H9 (cell line): ENCODE measurements at regions not wholly inside any gene's neighbourhood (a gene's known extent, or its start where the extent isn't known, plus 50 kb on each side); places are given as distances from the start of the nearest gene placed in this dataset.

Experiments used
- DNase-seq: peaks from one replicate; pipeline ENCODE4 v3.0.0-alpha.2; 2017
- H2AFZ ChIP-seq: one replicate; pipeline ENCODE4 v1.6.1; 2013; ENCODE audit warnings: mild to moderate bottlenecking, low read length, control low read depth, moderate library complexity
- H2AK5ac ChIP-seq: 2 replicates; pipeline ENCODE4 v1.6.1; 2013; ENCODE audit warnings: low read length, control low read depth, mixed read lengths; ENCODE audit not compliant: insufficient read length
- H2BK120ac ChIP-seq: one replicate; pipeline ENCODE4 v1.6.1; 2013; ENCODE audit warnings: low read depth, mild to moderate bottlenecking, low read length, control low read depth, inconsistent platforms; ENCODE audit not compliant: poor library complexity, severe bottlenecking
- H2BK12ac ChIP-seq: 2 replicates; pipeline ENCODE4 v1.6.1; 2013; ENCODE audit warnings: low read length, control low read depth, mixed read lengths, low read depth; ENCODE audit not compliant: insufficient read length
- H2BK15ac ChIP-seq: 2 replicates; pipeline ENCODE4 v1.6.1; 2013; ENCODE audit warnings: low read depth, low read length, control low read depth
- H2BK20ac ChIP-seq: one replicate; pipeline ENCODE4 v1.6.1; 2013; ENCODE audit warnings: low read depth, mild to moderate bottlenecking, low read length, control low read depth, inconsistent platforms; ENCODE audit not compliant: poor library complexity, severe bottlenecking
- H2BK5ac ChIP-seq: 2 replicates; pipeline ENCODE4 v1.6.1; 2013; ENCODE audit warnings: low read length, control low read depth, mixed read lengths; ENCODE audit not compliant: insufficient read length
- H3K14ac ChIP-seq: 2 replicates; pipeline ENCODE4 v1.6.1; 2013; ENCODE audit warnings: low read length, control low read depth; ENCODE audit not compliant: insufficient read depth
- H3K18ac ChIP-seq: 2 replicates; pipeline ENCODE4 v1.6.1; 2013; ENCODE audit warnings: low read depth, mild to moderate bottlenecking, mixed read lengths, low read length, control low read depth; ENCODE audit not compliant: insufficient read length
- H3K23ac ChIP-seq: 2 replicates; pipeline ENCODE4 v1.6.1; 2013; ENCODE audit warnings: low read length, control low read depth, mixed read lengths, low read depth; ENCODE audit not compliant: insufficient read length
- H3K23me2 ChIP-seq: 2 replicates; pipeline ENCODE4 v1.6.1; 2013; ENCODE audit warnings: low read depth, mild to moderate bottlenecking, mixed read lengths, low read length, control low read depth; ENCODE audit not compliant: insufficient read length, poor library complexity, severe bottlenecking
- H3K27ac ChIP-seq: 2 replicates; pipeline ENCODE4 v1.5.1; 2013; ENCODE audit warnings: low read length, control low read depth, mixed read lengths, low read depth; ENCODE audit not compliant: insufficient read length
- H3K27me3 ChIP-seq: 2 replicates; pipeline ENCODE4 v1.6.1; 2013; ENCODE audit warnings: low read length, control low read depth, inconsistent platforms; ENCODE audit not compliant: insufficient read depth
- H3K4ac ChIP-seq: 2 replicates; pipeline ENCODE4 v1.6.1; 2013; ENCODE audit warnings: low read depth, mild to moderate bottlenecking, control low read depth, inconsistent platforms, low read length, moderate library complexity
- H3K4me1 ChIP-seq: 2 replicates; pipeline ENCODE4 v1.6.1; 2013; ENCODE audit warnings: low read length, control low read depth, inconsistent platforms; ENCODE audit not compliant: insufficient read depth
- H3K4me2 ChIP-seq: 2 replicates; pipeline ENCODE4 v1.6.1; 2013; ENCODE audit warnings: low read length, control low read depth, mixed read lengths; ENCODE audit not compliant: insufficient read length, insufficient read depth
- H3K56ac ChIP-seq: 2 replicates; pipeline ENCODE4 v1.6.1; 2013; ENCODE audit warnings: low read depth, mild to moderate bottlenecking, mixed read lengths, low read length, control low read depth; ENCODE audit not compliant: insufficient read length
- H3K79me1 ChIP-seq: 2 replicates; pipeline ENCODE4 v1.6.1; 2013; ENCODE audit warnings: low read depth, mild to moderate bottlenecking, moderate library complexity, low read length, control low read depth, inconsistent platforms; ENCODE audit not compliant: insufficient read depth, poor library complexity, severe bottlenecking
- H3K79me2 ChIP-seq: 2 replicates; pipeline ENCODE4 v1.6.1; 2013; ENCODE audit warnings: low read length, control low read depth, inconsistent platforms; ENCODE audit not compliant: insufficient read depth
- H3K9ac ChIP-seq: 2 replicates; pipeline ENCODE4 v1.6.1; 2013; ENCODE audit warnings: low read length, control low read depth, mixed read lengths; ENCODE audit not compliant: insufficient read length; ENCODE audit errors: extremely low read depth
- H3K9me3 ChIP-seq: one replicate; pipeline ENCODE4 v1.6.1; 2013; ENCODE audit warnings: low read depth, low read length, inconsistent platforms; ENCODE audit not compliant: control insufficient read depth
- H3T11ph ChIP-seq: one replicate; pipeline ENCODE4 v1.6.1; 2013; ENCODE audit warnings: mild to moderate bottlenecking, low read length, control low read depth, inconsistent platforms
- H4K20me1 ChIP-seq: one replicate; pipeline ENCODE4 v1.6.1; 2013; ENCODE audit not compliant: control insufficient read depth, insufficient read length, insufficient read depth
- H4K5ac ChIP-seq: 2 replicates; pipeline ENCODE4 v1.6.1; 2013; ENCODE audit warnings: low read depth, mild to moderate bottlenecking, mixed read lengths, low read length, control low read depth; ENCODE audit not compliant: insufficient read length
- H4K8ac ChIP-seq: replicated peaks from 2 replicates; pipeline ENCODE4 v1.6.1; 2013; ENCODE audit warnings: low read length, control low read depth, mixed read lengths, low read depth; ENCODE audit not compliant: insufficient read length
- H4K91ac ChIP-seq: 2 replicates; pipeline ENCODE4 v1.6.1; 2013; ENCODE audit warnings: low read depth, mild to moderate bottlenecking, moderate library complexity, mixed read lengths, low read length, control low read depth; ENCODE audit not compliant: insufficient read length
- H3K27ac Mint-ChIP-seq, 3 experiments: 2 replicates in 2 of 3; 3 replicates in 1 of 3; pipeline ENCODE4 v1.8.0; 2020 to 2021; ENCODE audit warnings: mixed read lengths in 3 of 3, mild to moderate bottlenecking in 1 of 3, moderate library complexity in 1 of 3
- H3K27me3 Mint-ChIP-seq: 2 replicates; pipeline ENCODE4 v1.8.0; 2021; ENCODE audit warnings: low read depth, mild to moderate bottlenecking, moderate library complexity, mixed read lengths
- H3K36me3 Mint-ChIP-seq, 3 experiments: 2 replicates in 2 of 3; 3 replicates in 1 of 3; pipeline ENCODE4 v1.8.0; 2020 to 2021; ENCODE audit warnings: low read depth in 3 of 3, mixed read lengths in 3 of 3; ENCODE audit not compliant: insufficient read depth in 1 of 3
- H3K4me1 Mint-ChIP-seq, 2 experiments: 2 replicates each; pipeline ENCODE4 v1.8.0; 2020; ENCODE audit warnings: mixed read lengths in 2 of 2
- H3K4me3 Mint-ChIP-seq, 2 experiments: 2 replicates in 1 of 2; 3 replicates in 1 of 2; pipeline ENCODE4 v1.8.0; 2020 to 2021; ENCODE audit warnings: mild to moderate bottlenecking in 2 of 2, mixed read lengths in 2 of 2, moderate library complexity in 1 of 2
- H3K9me3 Mint-ChIP-seq, 2 experiments: 2 replicates in 1 of 2; 3 replicates in 1 of 2; pipeline ENCODE4 v1.8.0; 2020; ENCODE audit warnings: mild to moderate bottlenecking in 2 of 2, mixed read lengths in 2 of 2, moderate library complexity in 1 of 2
- WGBS: extraction: QIAGEN DNeasy Blood & Tissue Kit; methylation state at CpG from one replicate; pipeline ENCODE4 v1.1.7; 2013; ENCODE audit warnings: missing lambda C conversion rate, low lambda C conversion rate, mixed read lengths; ENCODE audit not compliant: insufficient read length; ENCODE audit errors: extremely low coverage; 5-methylcytosine and 5-hydroxymethylcytosine counted together
- TF ChIP-seq, protein P1 (sequence below): fragments of 200-600 bp; sonication (generic); conservative IDR thresholded peaks from 3 replicates; pipeline ENCODE4 v1.8.0; 2021; ENCODE audit warnings: antibody characterized with exemption, mild to moderate bottlenecking

DNA sequence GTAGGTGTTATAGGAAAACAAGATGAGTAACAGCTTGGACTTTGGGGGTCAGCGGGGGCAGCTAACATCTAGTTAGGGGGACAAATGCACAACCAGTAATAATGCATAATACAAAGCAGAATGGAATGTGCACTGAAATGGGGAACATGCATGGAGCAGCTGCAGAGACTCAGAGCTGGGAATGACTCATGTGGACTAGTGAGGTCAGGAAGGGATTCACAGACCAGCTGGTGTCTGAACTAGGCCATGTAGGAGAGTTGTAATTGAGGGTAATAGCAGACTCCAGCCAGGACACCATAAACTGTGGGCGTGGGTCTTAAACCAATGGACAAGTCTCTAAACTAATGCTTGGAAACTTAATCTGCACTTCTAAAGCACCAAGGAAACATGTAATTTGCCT is 176.8 kb upstream of the ASIC2 start:
- H3K23me2 ChIP-seq: no peaks in the 10 kb centered on the region
- no peaks in the 10 kb centered on the region for H3K27me3 ChIP-seq
- Mint-ChIP-seq H3K27me3 (peaks cover 7% of the 10 kb centered on the region), H3K9me3 (peaks cover 4 to 15% of the 10 kb centered on the region in 2 experiments; a peak in 4 of 5 replicates), H3K4me1 (peaks cover 2% of the 10 kb centered on the region in 2 experiments; a peak in 3 of 4 replicates), H3K4me3 (no peak overlapping the region), H3K27ac (no peak overlapping the region), H3K36me3 (peaks cover 0 to 4% (median 3%) of the 10 kb centered on the region in 3 experiments; a peak in 2 of 7 replicates)
- no peak overlapping the region for H2BK15ac ChIP-seq
- H3K56ac ChIP-seq: no peak overlapping the region
- no peaks in the 10 kb centered on the region for H4K20me1 ChIP-seq
- H2AK5ac ChIP-seq: no peak overlapping the region
- no peak overlapping the region for H4K5ac ChIP-seq
- no peak overlapping the region for H3K4ac ChIP-seq
- H4K91ac ChIP-seq: no peak overlapping the region
- no CpG with 5 or more reads among the region's 2 CpGs for WGBS
- H3K14ac ChIP-seq: no peak overlapping the region
- no peak overlapping the region for H3K9ac ChIP-seq
- no peak overlapping the region for H2BK5ac ChIP-seq
- no peak overlapping the region for H3K18ac ChIP-seq
- no peak overlapping the region for H3K27ac ChIP-seq
- DNase-seq: no peak
- no peak overlapping the region for H2BK12ac ChIP-seq
- TF ChIP-seq, protein P1, sequence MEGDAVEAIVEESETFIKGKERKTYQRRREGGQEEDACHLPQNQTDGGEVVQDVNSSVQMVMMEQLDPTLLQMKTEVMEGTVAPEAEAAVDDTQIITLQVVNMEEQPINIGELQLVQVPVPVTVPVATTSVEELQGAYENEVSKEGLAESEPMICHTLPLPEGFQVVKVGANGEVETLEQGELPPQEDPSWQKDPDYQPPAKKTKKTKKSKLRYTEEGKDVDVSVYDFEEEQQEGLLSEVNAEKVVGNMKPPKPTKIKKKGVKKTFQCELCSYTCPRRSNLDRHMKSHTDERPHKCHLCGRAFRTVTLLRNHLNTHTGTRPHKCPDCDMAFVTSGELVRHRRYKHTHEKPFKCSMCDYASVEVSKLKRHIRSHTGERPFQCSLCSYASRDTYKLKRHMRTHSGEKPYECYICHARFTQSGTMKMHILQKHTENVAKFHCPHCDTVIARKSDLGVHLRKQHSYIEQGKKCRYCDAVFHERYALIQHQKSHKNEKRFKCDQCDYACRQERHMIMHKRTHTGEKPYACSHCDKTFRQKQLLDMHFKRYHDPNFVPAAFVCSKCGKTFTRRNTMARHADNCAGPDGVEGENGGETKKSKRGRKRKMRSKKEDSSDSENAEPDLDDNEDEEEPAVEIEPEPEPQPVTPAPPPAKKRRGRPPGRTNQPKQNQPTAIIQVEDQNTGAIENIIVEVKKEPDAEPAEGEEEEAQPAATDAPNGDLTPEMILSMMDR: no peak
- H3K23ac ChIP-seq: no peak overlapping the region
- H2BK120ac ChIP-seq: no peak overlapping the region
- H2AFZ ChIP-seq: no peak overlapping the region
- no peaks in the 10 kb centered on the region for H3K79me2 ChIP-seq
- H2BK20ac ChIP-seq: no peak overlapping the region
- H3K9me3 ChIP-seq: no peaks in the 10 kb centered on the region
- H3K79me1 ChIP-seq: no peaks in the 10 kb centered on the region
- H3K4me1 ChIP-seq: no peaks in the 10 kb centered on the region
- no peak overlapping the region for H3K4me2 ChIP-seq
- no peak overlapping the region for H4K8ac ChIP-seq
- H3T11ph ChIP-seq: no peak overlapping the region
